ENCODE measurements at regions not wholly inside any gene's neighbourhood (a gene's known extent, or its start where the extent isn't known, plus 50 kb on each side); places are given as distances from the start of the nearest gene placed in this dataset.
"Not testable (repeated sequence)": the region's sequence is repeated elsewhere in the genome, so short reads cannot be mapped to it uniquely, and the experiment has no call there.

GRCh38 chr6:133057352-133057751 lies 183.8 kb upstream of the EYA4 start:
- no peak for DNase-seq

DNA sequence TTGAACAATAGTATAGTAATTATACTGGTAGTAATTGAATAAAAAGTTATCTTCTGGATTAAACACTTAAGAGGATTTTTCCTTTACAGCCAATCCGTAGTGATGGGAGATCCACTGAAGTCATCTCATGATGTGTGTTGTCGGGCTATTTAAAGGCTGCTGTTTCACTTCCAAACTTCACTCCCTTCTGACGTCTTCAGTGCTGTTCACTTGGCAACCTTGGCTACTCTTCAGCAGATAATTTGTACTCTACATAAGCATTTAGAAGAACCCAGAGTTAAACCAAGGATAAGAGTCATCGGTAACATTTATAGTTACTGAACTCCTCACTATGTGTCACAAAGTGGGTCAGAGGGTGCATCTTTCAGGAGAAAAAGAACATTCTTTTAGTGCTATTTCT lies 179.1 kb upstream of the EYA4 start:
- no peak for DNase-seq

DNA sequence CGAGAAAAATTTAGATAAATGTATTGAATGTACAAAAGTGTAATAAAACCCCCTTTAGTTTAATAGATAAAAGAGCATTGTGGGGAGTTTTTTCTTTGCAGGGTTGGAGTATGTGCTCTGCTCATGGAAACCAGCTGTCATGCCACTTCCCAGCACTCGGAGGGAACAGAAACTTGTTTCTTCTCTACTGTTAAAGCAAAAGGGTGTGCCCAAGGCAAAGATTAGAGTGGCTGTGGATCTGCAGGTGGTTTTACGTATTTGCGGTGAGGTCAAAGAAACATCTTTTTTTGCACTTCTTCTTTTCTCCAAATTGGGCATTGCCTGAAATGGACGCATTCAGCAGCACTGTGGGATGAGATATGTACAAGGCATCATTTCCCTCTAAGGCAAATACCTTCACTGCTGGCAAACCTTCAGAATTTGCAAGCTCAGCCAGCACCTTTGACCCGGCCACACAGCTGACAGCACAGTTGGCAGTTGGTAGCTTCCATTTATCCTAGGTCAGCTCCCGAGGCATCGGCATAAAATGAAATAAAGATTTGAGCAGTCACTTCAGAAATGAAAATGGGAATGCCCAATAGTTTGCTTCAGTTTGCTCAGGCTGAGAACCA lies 178.4 kb upstream of the EYA4 start:
- DNase-seq, result no peak

DNA sequence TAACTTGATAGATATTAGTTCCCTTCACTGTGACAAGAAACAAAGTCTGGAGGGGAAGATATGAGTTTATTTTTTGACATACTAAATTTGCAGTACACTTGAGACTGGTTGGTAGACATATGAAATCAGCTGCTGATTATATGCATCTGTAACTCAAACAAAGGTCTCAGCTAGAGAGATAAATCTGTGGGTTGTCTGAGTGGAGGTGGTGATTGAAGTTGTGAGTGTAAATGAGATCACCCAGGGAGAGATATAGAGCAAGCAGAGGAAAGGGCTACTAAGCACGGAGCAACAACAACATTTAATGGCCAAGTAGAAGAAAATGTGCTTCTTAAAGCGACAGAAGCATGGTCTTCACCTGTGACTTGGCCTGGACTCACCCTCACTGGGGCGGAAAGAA lies 173.2 kb upstream of the EYA4 start:
- no peak for DNase-seq

DNA sequence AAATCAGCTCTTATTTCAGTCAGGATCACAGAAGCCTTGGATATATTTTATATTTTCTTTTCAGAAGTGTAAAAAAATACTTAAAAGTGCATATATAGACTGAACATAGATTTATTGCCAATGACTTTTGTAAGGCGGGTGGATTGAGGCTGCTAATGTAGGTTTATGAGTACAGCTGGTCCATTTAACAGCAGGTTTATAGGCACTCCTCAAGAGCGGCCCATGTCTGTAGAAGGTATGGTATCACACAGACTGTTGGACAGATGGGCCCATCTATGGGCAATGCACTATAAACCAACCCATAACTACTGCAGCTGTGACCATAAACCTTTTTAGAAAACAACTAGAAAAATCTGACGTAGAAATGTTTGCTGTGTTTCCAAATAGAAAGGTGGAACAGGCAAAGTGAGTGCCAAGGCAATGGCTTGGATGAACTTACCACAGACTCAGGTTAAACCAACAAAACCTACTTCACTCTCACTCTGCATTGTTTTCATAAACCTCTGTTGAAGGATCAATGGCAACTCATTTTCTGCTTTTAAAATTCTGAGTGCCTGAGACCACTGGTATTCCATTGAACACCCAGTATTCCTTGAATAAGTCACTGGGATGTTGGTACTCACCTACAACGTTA lies 170.6 kb upstream of the EYA4 start:
- DNase-seq, result no peak

GRCh38 chr6:133079901-133080300 lies 161.3 kb upstream of the EYA4 start:
- DNase-seq, result no peak

DNA sequence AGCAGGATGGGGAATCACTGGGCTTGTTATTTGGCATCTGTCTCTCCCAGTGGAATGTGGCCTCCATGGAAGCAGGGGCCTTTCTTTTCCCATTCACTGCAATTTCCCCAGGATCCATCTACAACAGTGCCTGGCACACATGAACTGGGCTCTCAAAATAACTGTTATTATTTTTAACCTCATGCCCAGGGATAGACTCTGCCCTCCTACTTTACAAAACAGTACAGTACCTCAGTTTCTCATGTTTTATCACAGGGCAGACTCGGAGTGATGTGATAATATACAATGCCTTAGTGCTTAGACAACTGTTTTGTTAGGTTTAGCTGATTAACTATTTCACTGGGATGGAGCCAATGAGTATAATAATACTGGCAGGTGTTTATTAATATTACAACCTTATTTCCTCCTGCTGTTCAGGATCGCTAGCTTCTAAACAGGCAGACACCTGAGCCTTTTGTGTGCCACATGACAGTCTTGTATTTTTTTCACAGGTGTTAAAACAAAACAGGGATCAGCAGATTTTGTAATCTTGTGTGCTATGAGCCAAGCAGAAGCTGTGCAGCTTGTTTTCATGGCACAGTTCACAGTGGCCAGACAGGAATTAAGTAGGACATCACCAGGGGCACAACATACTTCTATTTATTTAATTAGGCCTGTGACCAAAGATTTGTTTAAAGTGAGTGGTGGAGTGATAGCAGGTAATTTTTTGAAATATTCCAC lies 157.7 kb upstream of the EYA4 start:
- no peak for DNase-seq

DNA sequence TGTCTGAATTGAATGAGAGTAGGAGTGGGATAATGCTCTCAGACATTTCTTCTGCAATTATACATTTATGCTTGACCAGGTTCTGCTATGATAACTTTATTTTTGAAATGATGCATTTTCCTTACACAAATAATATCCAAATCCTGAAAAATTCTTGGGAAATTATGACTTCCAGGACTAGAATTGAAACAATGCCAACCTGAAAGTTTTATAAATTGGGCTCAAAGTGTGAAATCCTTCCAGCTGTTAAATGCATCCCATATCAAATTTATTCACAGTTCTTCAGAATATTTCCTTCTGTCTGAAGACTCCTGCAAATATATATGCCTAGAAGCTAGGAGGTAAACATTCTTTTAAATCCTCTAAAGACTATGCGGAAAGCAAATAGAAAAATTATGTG lies 155.7 kb upstream of the EYA4 start:
- DNase-seq, result no peak

- no peak for DNase-seq
Measured at GRCh38 chr6:133085896-133086295, 155.3 kb upstream of the EYA4 start.

- DNase-seq, result no peak
Measured at GRCh38 chr6:133088931-133089695, 152.0 kb upstream of the EYA4 start.

DNA sequence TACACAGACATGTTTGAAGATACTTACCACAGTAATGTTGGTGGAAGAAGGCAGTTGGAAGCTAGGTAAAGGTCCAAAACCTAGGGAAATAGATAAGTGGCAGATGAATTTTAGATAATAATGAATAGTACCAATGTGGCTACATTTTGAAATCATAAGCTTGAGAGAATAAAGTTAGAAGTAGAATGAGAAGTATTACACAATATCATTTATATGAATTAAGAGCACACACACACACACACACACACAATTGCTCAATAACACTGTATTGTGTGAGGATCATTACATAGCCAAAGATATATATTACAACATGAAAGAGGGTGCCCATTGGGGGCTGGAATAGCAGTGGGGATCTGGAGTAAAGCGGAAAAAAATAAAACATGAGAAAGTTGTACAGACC lies 149.0 kb upstream of the EYA4 start:
- no peak for DNase-seq

DNA sequence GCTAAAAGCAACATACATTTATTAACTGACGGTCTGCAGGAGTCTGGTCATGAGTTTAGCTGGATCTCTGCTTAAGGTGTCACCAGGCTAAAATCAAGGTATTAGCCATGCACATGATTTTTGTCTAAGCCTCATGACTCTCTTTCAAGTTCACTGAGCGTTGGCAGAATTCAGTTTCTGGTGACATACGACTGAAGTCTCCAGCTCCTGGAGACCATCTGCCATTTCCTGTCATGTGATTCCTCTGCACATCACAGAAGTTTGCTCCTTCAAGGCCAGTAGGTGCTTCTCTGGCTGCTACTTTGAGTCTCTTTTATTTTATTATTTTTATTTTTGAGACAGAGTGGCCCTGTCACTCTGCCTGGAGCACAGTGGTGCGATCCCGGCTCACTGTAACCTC lies 148.4 kb upstream of the EYA4 start:
- no peak for DNase-seq

- not testable (repeated sequence) for DNase-seq
Measured at GRCh38 chr6:133093211-133093610, 147.9 kb upstream of the EYA4 start.

- DNase-seq, result no peak
Measured at GRCh38 chr6:133093956-133094355, 147.2 kb upstream of the EYA4 start.

DNA sequence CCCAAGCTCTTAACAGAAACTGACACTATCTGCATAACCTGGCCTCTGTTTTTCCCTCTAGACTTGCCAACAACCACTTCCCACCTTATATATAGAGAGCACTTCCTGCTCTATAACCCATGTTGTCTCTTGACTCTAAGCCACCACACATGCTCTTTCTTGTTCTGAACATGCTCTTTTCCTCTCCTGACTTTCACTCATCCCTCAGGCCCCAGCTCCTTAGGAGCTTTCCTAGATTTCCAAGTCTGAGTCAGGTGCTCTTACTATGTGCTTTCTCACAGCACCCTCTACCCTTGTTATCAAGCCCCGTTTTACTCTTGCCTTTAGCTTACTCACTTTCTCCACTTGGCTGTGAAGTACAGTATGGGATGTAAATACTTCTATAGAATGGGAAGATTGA lies 143.9 kb upstream of the EYA4 start:
- DNase-seq, result no peak

DNA sequence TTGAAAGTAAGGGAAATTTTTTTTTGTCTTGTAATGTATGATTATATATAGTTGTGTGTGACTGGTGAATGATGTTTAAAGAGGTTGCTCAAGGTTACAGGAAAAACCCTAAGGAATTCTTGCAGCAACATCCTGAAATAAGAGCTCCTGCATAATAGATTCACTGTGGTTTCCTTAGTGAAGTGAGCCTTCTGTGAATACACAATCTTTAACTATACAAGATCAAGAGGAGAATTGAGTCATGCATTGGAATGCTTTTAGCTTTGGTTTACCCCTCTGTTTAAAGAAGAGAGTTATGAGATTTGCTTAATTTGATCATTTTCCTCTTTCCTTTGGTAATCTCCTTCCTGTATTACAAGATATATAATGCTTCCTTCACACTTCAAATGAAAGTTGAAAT lies 141.6 kb upstream of the EYA4 start:
- no peak for DNase-seq

DNA sequence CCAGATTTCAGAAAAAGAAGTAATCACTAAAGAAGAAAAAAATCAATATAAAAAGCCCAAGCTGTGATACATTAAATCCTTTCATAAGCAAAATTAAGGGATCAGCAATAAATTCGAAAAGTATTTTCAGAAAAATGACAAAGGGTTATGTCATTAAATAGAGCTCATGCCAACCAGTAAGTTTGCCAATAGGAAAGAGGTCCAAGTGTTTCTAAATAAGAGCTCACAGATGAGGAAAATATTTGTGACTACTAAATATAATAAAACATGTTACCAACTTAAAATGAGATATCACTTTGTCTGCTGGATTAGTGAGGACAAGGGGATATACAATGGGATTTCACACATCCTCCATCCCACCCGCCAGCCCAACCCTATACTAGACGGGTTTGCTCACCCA lies 140.3 kb upstream of the EYA4 start:
- DNase-seq, result no peak

- DNase-seq, result no peak
Measured at GRCh38 chr6:133101790-133102189, 139.4 kb upstream of the EYA4 start.

GRCh38 chr6:133106934-133107333 lies 134.2 kb upstream of the EYA4 start:
- no peak for DNase-seq

GRCh38 chr6:133108419-133108818 lies 132.7 kb upstream of the EYA4 start:
- no peak for DNase-seq

GRCh38 chr6:133114973-133115372 lies 126.2 kb upstream of the EYA4 start:
- no peak for DNase-seq

GRCh38 chr6:133115946-133116345 lies 125.2 kb upstream of the EYA4 start:
- no peak for DNase-seq

- no peak for DNase-seq
Measured at GRCh38 chr6:133128191-133128590, 113.0 kb upstream of the EYA4 start.

GRCh38 chr6:133129556-133129955 lies 111.6 kb upstream of the EYA4 start:
- DNase-seq, result no peak

Data from NCI-H1694 (cell line).